Nephron (organoid): ENCODE measurements at regions not wholly inside any gene's neighbourhood (a gene's known extent, or its start where the extent isn't known, plus 50 kb on each side); places are given as distances from the start of the nearest gene placed in this dataset.
"Not testable (repeated sequence)": the region's sequence is repeated elsewhere in the genome, so short reads cannot be mapped to it uniquely, and the experiment has no call there.

Experiments
- H3K27ac Mint-ChIP-seq, 3 experiments: 2 replicates each; pipeline ENCODE4 v1.8.0; 2020; ENCODE audit warnings: mixed read lengths in 3 of 3, mild to moderate bottlenecking in 2 of 3, moderate library complexity in 1 of 3
- H3K27me3 Mint-ChIP-seq: 2 replicates; pipeline ENCODE4 v1.8.0; 2021; ENCODE audit warnings: low read depth, mild to moderate bottlenecking, moderate library complexity, mixed read lengths
- H3K36me3 Mint-ChIP-seq: 2 replicates; pipeline ENCODE4 v1.8.0; 2020; ENCODE audit warnings: low read depth, mixed read lengths
- H3K4me1 Mint-ChIP-seq: 2 replicates; pipeline ENCODE4 v1.8.0; 2020; ENCODE audit warnings: mixed read lengths
- H3K4me3 Mint-ChIP-seq, 3 experiments: 2 replicates each; pipeline ENCODE4 v1.8.0; 2020; ENCODE audit warnings: mild to moderate bottlenecking in 3 of 3, mixed read lengths in 3 of 3, moderate library complexity in 2 of 3
- H3K9me3 Mint-ChIP-seq: 2 replicates; pipeline ENCODE4 v1.8.0; 2020; ENCODE audit warnings: mixed read lengths
- TF ChIP-seq, protein P1 (sequence below), 3 experiments: fragments of 200-600 bp; sonication (generic); IDR thresholded peaks; one replicate each; pipeline ENCODE4 v1.5.0; 2021; ENCODE audit warnings: antibody characterized with exemption in 3 of 3; ENCODE audit not compliant: unreplicated experiment in 3 of 3

DNA sequence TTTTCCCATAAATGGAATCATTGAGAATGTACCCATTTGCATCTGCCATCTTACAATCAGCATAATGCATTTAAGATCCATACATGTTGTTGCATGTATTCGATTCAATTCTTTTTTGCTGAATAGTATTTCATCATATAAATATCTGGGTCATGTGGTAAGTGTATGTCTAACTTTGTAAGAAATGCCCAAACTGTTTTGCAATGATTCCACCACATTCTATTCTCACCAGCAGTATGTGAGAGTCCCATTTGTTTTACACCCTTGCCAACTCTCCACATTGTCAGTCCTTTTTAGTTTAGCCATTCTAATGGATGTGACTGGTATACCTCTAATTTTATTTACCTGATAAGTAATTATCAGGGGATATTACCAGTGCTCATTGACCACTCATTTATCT, 115.8 kb upstream of the PBX1 start:
- Mint-ChIP-seq H3K27ac (no peak overlapping the region), H3K27me3 (peaks cover 3% of the 10 kb centered on the region), H3K36me3 (no peaks in the 10 kb centered on the region), H3K4me3 (no peak overlapping the region), H3K9me3 (no peaks in the 10 kb centered on the region), H3K4me1 (peaks cover 4% of the 10 kb centered on the region)
- TF ChIP-seq, protein P1, sequence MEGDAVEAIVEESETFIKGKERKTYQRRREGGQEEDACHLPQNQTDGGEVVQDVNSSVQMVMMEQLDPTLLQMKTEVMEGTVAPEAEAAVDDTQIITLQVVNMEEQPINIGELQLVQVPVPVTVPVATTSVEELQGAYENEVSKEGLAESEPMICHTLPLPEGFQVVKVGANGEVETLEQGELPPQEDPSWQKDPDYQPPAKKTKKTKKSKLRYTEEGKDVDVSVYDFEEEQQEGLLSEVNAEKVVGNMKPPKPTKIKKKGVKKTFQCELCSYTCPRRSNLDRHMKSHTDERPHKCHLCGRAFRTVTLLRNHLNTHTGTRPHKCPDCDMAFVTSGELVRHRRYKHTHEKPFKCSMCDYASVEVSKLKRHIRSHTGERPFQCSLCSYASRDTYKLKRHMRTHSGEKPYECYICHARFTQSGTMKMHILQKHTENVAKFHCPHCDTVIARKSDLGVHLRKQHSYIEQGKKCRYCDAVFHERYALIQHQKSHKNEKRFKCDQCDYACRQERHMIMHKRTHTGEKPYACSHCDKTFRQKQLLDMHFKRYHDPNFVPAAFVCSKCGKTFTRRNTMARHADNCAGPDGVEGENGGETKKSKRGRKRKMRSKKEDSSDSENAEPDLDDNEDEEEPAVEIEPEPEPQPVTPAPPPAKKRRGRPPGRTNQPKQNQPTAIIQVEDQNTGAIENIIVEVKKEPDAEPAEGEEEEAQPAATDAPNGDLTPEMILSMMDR (IDR thresholded peaks at IDR 0.05; ENCODE audit: unreplicated experiment in 3 of 3), result no peak

- Mint-ChIP-seq H3K4me1 (peaks cover 4% of the 10 kb centered on the region), H3K27me3 (peaks cover 3% of the 10 kb centered on the region), H3K4me3 (no peak overlapping the region), H3K36me3 (no peaks in the 10 kb centered on the region), H3K27ac (no peak overlapping the region), H3K9me3 (no peaks in the 10 kb centered on the region)
- TF ChIP-seq, protein P1 (IDR thresholded peaks at IDR 0.05; ENCODE audit: unreplicated experiment in 3 of 3), result no peak
These were observed 115.1 kb upstream of the PBX1 start for GRCh38 chr1:164443836-164444235.

DNA sequence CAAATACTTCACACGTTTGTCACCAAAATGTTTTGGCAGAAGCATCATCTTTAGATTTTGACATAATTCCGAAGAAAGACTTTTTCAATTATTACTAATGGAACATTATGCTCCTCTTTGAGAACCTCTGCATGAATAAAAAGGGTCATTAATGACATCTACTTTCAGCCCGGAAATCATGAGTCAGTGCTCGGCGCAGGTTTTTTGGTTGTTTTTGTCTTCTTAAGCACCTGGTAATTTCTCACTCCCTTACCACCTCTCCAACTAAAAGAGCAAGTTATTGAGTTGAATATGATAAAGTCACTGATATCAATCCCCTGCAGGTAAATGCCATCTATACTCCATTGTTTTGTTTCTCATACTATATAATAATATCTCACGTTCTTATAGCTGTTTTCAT, 113.0 kb upstream of the PBX1 start:
- Mint-ChIP-seq H3K27me3 (peaks cover 3% of the 10 kb centered on the region), H3K27ac (no peak overlapping the region), H3K36me3 (no peaks in the 10 kb centered on the region), H3K4me3 (no peak overlapping the region), H3K9me3 (no peaks in the 10 kb centered on the region), H3K4me1 (no peaks in the 10 kb centered on the region)
- TF ChIP-seq, protein P1 (IDR thresholded peaks at IDR 0.05; ENCODE audit: unreplicated experiment in 3 of 3), result no peak

- H3K9me3 Mint-ChIP-seq, result peaks cover 19% of the 10 kb centered on the region
- no peaks in the 10 kb centered on the region for H3K36me3 Mint-ChIP-seq
- H3K27ac Mint-ChIP-seq, result no peak overlapping the region
- H3K4me3 Mint-ChIP-seq, result no peak overlapping the region
- H3K4me1 Mint-ChIP-seq, result no peaks in the 10 kb centered on the region
- peaks cover 1% of the 10 kb centered on the region for H3K27me3 Mint-ChIP-seq
- TF ChIP-seq, protein P1 (IDR thresholded peaks at IDR 0.05; ENCODE audit: unreplicated experiment in 3 of 3), result no peak
These were observed 106.4 kb upstream of the PBX1 start for GRCh38 chr1:164452549-164452948.

DNA sequence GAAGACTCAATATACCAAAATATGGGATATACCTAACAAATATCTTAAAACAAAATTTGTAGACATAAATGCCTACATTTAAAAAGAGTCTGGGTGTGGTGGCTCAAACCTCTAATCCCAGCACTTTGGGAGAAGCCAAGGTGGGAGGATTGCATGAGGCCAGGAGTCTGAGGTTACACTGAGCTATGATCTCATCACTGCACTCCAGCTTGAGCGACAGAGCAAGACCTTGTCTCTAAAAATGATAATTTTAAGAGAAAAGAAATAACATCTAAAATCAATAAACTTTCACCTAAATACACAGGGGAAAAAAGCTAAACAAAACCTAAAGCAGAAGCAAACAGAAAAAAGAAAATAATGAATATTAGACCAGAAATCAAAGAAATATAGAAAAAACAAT, 102.7 kb upstream of the PBX1 start:
- H3K36me3 Mint-ChIP-seq, result no peaks in the 10 kb centered on the region
- no peak overlapping the region for H3K27ac Mint-ChIP-seq
- TF ChIP-seq, protein P1 (IDR thresholded peaks at IDR 0.05; ENCODE audit: unreplicated experiment in 3 of 3), result no peak
- no peaks in the 10 kb centered on the region for H3K27me3 Mint-ChIP-seq
- no peak overlapping the region for H3K4me3 Mint-ChIP-seq
- H3K4me1 Mint-ChIP-seq, result no peaks in the 10 kb centered on the region
- peaks cover 25% of the 10 kb centered on the region for H3K9me3 Mint-ChIP-seq

- H3K27me3 Mint-ChIP-seq, H3K4me1 Mint-ChIP-seq, H3K36me3 Mint-ChIP-seq, H3K4me3 Mint-ChIP-seq, H3K27ac Mint-ChIP-seq: not testable (repeated sequence)
- H3K9me3 Mint-ChIP-seq, result peaks cover 15% of the 10 kb centered on the region
These were observed 99.8 kb upstream of the PBX1 start for GRCh38 chr1:164459176-164459575.
